GM23248 (cell line): ENCODE measurements at regions not wholly inside any gene's neighbourhood (a gene's known extent, or its start where the extent isn't known, plus 50 kb on each side); places are given as distances from the start of the nearest gene placed in this dataset.

Experiments used
- DNase-seq: peaks from one replicate; pipeline ENCODE4 v3.0.0-alpha.2; 2015
- H2AFZ ChIP-seq: fragments of 200-600 bp; sonication (generic); 2 replicates; pipeline ENCODE4 v1.6.1; 2016; ENCODE audit warnings: antibody characterized with exemption
- H3F3A ChIP-seq: fragments of 200-600 bp; sonication (generic); 2 replicates; pipeline ENCODE4 v1.6.1; 2016; ENCODE audit warnings: mild to moderate bottlenecking, antibody characterized with exemption, mixed run types; ENCODE audit not compliant: insufficient read depth
- H3K27ac ChIP-seq: fragments of 200-600 bp; sonication (generic); 2 replicates; pipeline ENCODE4 v1.5.1; 2016; ENCODE audit warnings: mild to moderate bottlenecking
- H3K27me3 ChIP-seq: fragments of 200-600 bp; sonication (generic); replicated peaks from 2 replicates; pipeline ENCODE4 v1.6.1; 2016; ENCODE audit warnings: mild to moderate bottlenecking; ENCODE audit not compliant: insufficient read depth
- H3K36me3 ChIP-seq: fragments of 200-600 bp; sonication (generic); 2 replicates; pipeline ENCODE4 v1.6.1; 2016; ENCODE audit warnings: low read depth, mild to moderate bottlenecking
- H3K4me1 ChIP-seq: fragments of 200-600 bp; sonication (generic); 2 replicates; pipeline ENCODE4 v1.6.1; 2016; ENCODE audit warnings: mild to moderate bottlenecking; ENCODE audit not compliant: insufficient read depth
- H3K4me2 ChIP-seq: fragments of 200-600 bp; sonication (generic); one replicate; pipeline ENCODE4 v1.6.1; 2016; ENCODE audit warnings: mild to moderate bottlenecking; ENCODE audit not compliant: unreplicated experiment
- H3K4me3 ChIP-seq: fragments of 200-600 bp; sonication (generic); 2 replicates; pipeline ENCODE4 v1.5.1; 2016; ENCODE audit warnings: mild to moderate bottlenecking
- H3K79me2 ChIP-seq: fragments of 200-600 bp; sonication (generic); 2 replicates; pipeline ENCODE4 v1.6.1; 2016; ENCODE audit warnings: mild to moderate bottlenecking; ENCODE audit not compliant: insufficient read depth
- H3K9ac ChIP-seq: fragments of 200-600 bp; sonication (generic); 2 replicates; pipeline ENCODE4 v1.6.1; 2016; ENCODE audit warnings: mild to moderate bottlenecking
- H3K9me2 ChIP-seq: fragments of 200-600 bp; sonication (generic); 2 replicates; pipeline ENCODE4 v1.6.1; 2016; ENCODE audit warnings: mixed run types, mild to moderate bottlenecking, moderate library complexity; ENCODE audit not compliant: insufficient read depth
- H3K9me3 ChIP-seq: fragments of 200-600 bp; sonication (generic); one replicate; pipeline ENCODE4 v1.6.1; 2017; ENCODE audit warnings: low read depth
- H4K20me1 ChIP-seq: fragments of 200-600 bp; sonication (generic); 2 replicates; pipeline ENCODE4 v1.6.0; 2016; ENCODE audit not compliant: insufficient read depth
- EZH2 ChIP-seq: fragments of 200-600 bp; sonication (generic); IDR thresholded peaks from 2 replicates; pipeline ENCODE4 v1.6.1; 2018; ENCODE audit warnings: antibody characterized with exemption, mild to moderate bottlenecking; ENCODE audit not compliant: insufficient read depth, poor library complexity, severe bottlenecking
- EZH2phosphoT487 ChIP-seq: fragments of 200-600 bp; sonication (generic); IDR thresholded peaks from 2 replicates; pipeline ENCODE4 v1.6.1; 2018; ENCODE audit warnings: antibody characterized with exemption, moderate library complexity, mild to moderate bottlenecking, low read depth; ENCODE audit not compliant: insufficient read depth
- WGBS, 2 experiments: methylation state at CpG; one replicate each; pipeline ENCODE4 v1.1.6; 2015 to 2017; ENCODE audit warnings: low lambda C conversion rate in 2 of 2, low coverage in 1 of 2; ENCODE audit errors: missing lambda C conversion rate in 2 of 2; 5-methylcytosine and 5-hydroxymethylcytosine counted together
- in situ Hi-C: fragments of 300-500 bp; cut with MboI; formaldehyde crosslinking; loops from 2 replicates; pipeline ENCODE4 v1.15.0; 2020

DNA sequence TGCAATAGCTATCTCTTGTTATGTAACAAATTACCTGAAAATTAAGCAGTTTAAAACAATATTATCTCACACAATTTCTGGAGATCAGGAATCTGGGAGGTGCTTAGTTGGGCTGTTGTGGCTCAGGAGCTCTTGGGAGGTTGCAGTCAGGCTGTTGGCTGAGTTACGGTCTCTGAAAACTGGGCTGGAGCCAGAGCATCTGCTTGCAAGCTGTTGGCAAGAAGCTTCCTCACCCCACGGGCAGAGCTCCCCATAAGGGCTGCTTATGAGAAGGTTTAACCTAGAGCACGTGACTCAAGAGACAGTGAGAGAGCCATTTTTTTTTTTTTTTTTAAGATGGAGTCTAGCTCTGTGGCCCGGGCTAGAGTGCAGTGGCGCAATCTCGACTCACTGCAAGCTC lies 346.8 kb downstream of the ATP23 start:
- no peak for TF ChIP-seq EZH2phosphoT487
- TF ChIP-seq EZH2 = no peak
- 31 to 39% methylated on average over 6 of the region's 6 CpGs for WGBS, 2 experiments

DNA sequence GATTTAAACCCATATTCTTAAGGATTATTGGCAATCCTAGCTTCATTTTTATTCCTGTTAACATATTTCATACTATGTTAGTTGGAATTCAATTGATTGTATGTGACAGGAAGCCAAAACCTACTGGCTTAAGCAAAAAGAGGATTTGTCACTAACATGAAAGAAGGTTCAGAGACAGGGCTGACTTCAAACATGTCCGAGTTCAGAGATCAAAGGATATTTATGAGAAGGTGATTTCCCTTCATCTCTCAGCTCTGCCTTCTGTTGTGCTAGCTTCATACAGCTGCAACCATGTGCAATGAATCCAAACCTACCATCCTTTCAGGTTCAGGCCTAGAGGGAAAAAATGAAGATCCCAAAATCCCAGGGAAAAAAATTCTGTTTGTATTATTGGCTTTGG lies 349.7 kb downstream of the ATP23 start:
- in situ Hi-C loops = no loop called here
- no peaks in the 10 kb centered on the region for H3F3A ChIP-seq
- no peaks in the 10 kb centered on the region for H3K9me2 ChIP-seq
- no peak for TF ChIP-seq EZH2phosphoT487
- no peak for TF ChIP-seq EZH2
- no peaks in the 10 kb centered on the region for H3K79me2 ChIP-seq
- H3K4me1 ChIP-seq = no peaks in the 10 kb centered on the region
- H3K4me3 ChIP-seq = no peak overlapping the region
- no peak overlapping the region for H2AFZ ChIP-seq
- H3K27ac ChIP-seq = no peak overlapping the region
- no peaks in the 10 kb centered on the region for H3K27me3 ChIP-seq
- no peaks in the 10 kb centered on the region for H4K20me1 ChIP-seq
- 74 to 100% methylated on average over 1 of the region's 1 CpG for WGBS, 2 experiments
- no peak overlapping the region for H3K4me2 ChIP-seq
- H3K9ac ChIP-seq = no peak overlapping the region
- no peaks in the 10 kb centered on the region for H3K36me3 ChIP-seq
- no peak for DNase-seq
- H3K9me3 ChIP-seq = no peaks in the 10 kb centered on the region

More for the DNA sequence above, 346.8 kb downstream of the ATP23 start:
- in situ Hi-C loops = no loop called here
- Histone ChIP-seq H3F3A (no peaks in the 10 kb centered on the region), H3K27me3 (no peaks in the 10 kb centered on the region), H3K27ac (no peak overlapping the region), H3K4me2 (no peak overlapping the region), H3K4me3 (no peak overlapping the region), H3K9me2 (no peaks in the 10 kb centered on the region), H4K20me1 (no peaks in the 10 kb centered on the region), H3K9me3 (no peaks in the 10 kb centered on the region), H3K79me2 (no peaks in the 10 kb centered on the region), H3K4me1 (no peaks in the 10 kb centered on the region), H3K9ac (no peak overlapping the region), H2AFZ (no peak overlapping the region), H3K36me3 (no peaks in the 10 kb centered on the region)
- no peak for DNase-seq

DNA sequence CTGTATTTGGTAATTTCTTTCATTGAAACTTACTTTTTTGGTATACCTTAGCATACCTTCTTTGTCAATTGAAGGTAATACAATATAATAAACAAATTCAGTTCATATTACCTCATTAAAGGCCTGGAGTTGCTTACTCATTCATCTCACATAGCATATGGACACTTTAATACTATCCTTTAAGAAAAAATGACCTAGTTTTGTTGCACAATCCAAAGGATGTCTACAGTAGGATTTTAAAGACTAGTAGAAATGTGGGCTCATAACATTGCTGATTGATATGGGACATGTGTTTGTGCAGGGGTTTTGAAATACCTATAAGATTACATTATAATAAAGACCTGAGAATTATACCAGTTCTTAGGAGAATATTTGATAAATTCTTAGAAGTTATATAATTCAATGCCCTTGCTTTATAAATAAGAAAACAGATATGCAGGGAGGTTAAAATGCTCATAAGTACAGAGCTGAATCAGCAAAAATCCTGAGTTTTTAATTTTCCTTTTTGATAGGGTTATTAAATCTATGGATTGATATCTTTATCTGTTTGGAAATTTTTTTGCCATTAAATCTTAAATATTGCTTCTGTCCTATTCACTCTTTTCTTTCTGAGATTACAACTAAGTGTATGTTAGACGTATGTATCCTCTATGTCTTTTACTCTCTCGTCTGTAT lies 352.1 kb downstream of the ATP23 start:
- in situ Hi-C loops = no loop called here
- no peak overlapping the region for H3K9ac ChIP-seq
- no peaks in the 10 kb centered on the region for H3F3A ChIP-seq
- no peak overlapping the region for H3K27ac ChIP-seq
- 80% methylated on average over 2 of the region's 2 CpGs for WGBS, 2 experiments
- no peaks in the 10 kb centered on the region for H3K4me1 ChIP-seq
- peak; percentile 12 for DNase-seq
- no peaks in the 10 kb centered on the region for H3K9me2 ChIP-seq
- TF ChIP-seq EZH2 = no peak
- no peak for TF ChIP-seq EZH2phosphoT487
- no peaks in the 10 kb centered on the region for H3K9me3 ChIP-seq
- no peak overlapping the region for H2AFZ ChIP-seq
- no peaks in the 10 kb centered on the region for H4K20me1 ChIP-seq
- H3K4me3 ChIP-seq = no peak overlapping the region
- H3K79me2 ChIP-seq = no peaks in the 10 kb centered on the region
- H3K4me2 ChIP-seq = no peak overlapping the region
- H3K36me3 ChIP-seq = no peaks in the 10 kb centered on the region
- H3K27me3 ChIP-seq = no peaks in the 10 kb centered on the region

DNA sequence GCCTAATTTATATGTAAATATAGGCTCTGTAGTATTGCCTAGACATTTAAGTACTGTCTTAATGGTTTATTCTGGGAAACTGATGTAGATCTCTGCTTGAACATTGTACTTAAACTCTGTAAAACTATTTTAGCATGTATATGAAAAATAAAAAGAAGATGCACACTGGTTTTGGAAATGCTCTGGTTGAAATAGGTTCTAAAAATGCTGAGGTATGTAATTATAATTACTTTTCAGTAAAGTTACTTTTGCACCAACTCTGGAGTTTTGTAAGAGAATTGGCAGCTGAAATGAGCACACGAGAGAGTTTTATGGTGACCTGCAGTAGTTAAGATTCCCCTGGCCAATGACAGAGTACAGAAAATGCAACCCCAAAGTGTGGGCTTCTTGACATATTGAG lies 353.9 kb downstream of the ATP23 start:
- H3F3A ChIP-seq = no peaks in the 10 kb centered on the region
- 66 to 67% methylated on average over 1 of the region's 1 CpG for WGBS, 2 experiments
- H2AFZ ChIP-seq = no peak overlapping the region
- no peak overlapping the region for H3K4me2 ChIP-seq
- no peak overlapping the region for H3K9ac ChIP-seq
- no peaks in the 10 kb centered on the region for H4K20me1 ChIP-seq
- no peaks in the 10 kb centered on the region for H3K9me2 ChIP-seq
- TF ChIP-seq EZH2phosphoT487 (no peak), EZH2 (no peak)
- in situ Hi-C loops = no loop called here
- no peaks in the 10 kb centered on the region for H3K9me3 ChIP-seq
- no peaks in the 10 kb centered on the region for H3K27me3 ChIP-seq
- no peak overlapping the region for H3K4me3 ChIP-seq
- H3K4me1 ChIP-seq = no peaks in the 10 kb centered on the region
- H3K36me3 ChIP-seq = no peaks in the 10 kb centered on the region
- DNase-seq = no peak
- no peak overlapping the region for H3K27ac ChIP-seq
- H3K79me2 ChIP-seq = no peaks in the 10 kb centered on the region
